Endodermal cell (in vitro differentiated cells): ENCODE measurements at regions not wholly inside any gene's neighbourhood (a gene's known extent, or its start where the extent isn't known, plus 50 kb on each side); places are given as distances from the start of the nearest gene placed in this dataset.

Source experiments
- DNase-seq: peaks from one replicate; pipeline ENCODE4 v3.0.0-alpha.2; 2017
- H3K27ac ChIP-seq: 2 replicates; pipeline ENCODE4 v1.5.1; 2013; ENCODE audit warnings: mild to moderate bottlenecking, low read depth, low read length, moderate library complexity
- H3K27me3 ChIP-seq: 2 replicates; pipeline ENCODE4 v1.6.1; 2013; ENCODE audit warnings: mild to moderate bottlenecking, low read length, moderate library complexity; ENCODE audit not compliant: insufficient read depth, control insufficient read depth, poor library complexity, severe bottlenecking
- H3K36me3 ChIP-seq: 2 replicates; pipeline ENCODE4 v1.7.0; 2013; ENCODE audit warnings: mild to moderate bottlenecking, low read length, moderate library complexity; ENCODE audit not compliant: control insufficient read depth, insufficient read depth
- H3K4me1 ChIP-seq: one replicate; pipeline ENCODE4 v1.7.0; 2013; ENCODE audit warnings: low read length; ENCODE audit not compliant: control insufficient read depth, insufficient read depth
- H3K4me3 ChIP-seq: 2 replicates; pipeline ENCODE4 v1.5.1; 2013; ENCODE audit warnings: mild to moderate bottlenecking, low read length, moderate library complexity
- H3K9ac ChIP-seq: 2 replicates; pipeline ENCODE4 v1.6.1; 2013; ENCODE audit warnings: mild to moderate bottlenecking, low read length, moderate library complexity; ENCODE audit not compliant: poor library complexity, severe bottlenecking; ENCODE audit errors: extremely low read depth
- H3K9me3 ChIP-seq: 2 replicates; pipeline ENCODE4 v1.6.1; 2013; ENCODE audit warnings: mild to moderate bottlenecking, low read length, moderate library complexity; ENCODE audit not compliant: control insufficient read depth
- H3K27ac Mint-ChIP-seq: 2 replicates; pipeline ENCODE4 v1.8.0; 2020; ENCODE audit warnings: mixed read lengths
- H3K27me3 Mint-ChIP-seq: 2 replicates; pipeline ENCODE4 v1.8.0; 2021; ENCODE audit warnings: mild to moderate bottlenecking, mixed read lengths; ENCODE audit not compliant: insufficient read depth
- H3K36me3 Mint-ChIP-seq: 2 replicates; pipeline ENCODE4 v1.8.0; 2020; ENCODE audit warnings: low read depth, mixed read lengths
- H3K4me1 Mint-ChIP-seq: 2 replicates; pipeline ENCODE4 v1.8.0; 2020; ENCODE audit warnings: mixed read lengths
- H3K4me3 Mint-ChIP-seq: 2 replicates; pipeline ENCODE4 v1.8.0; 2020; ENCODE audit warnings: mild to moderate bottlenecking, moderate library complexity, mixed read lengths
- H3K9me3 Mint-ChIP-seq: 2 replicates; pipeline ENCODE4 v1.8.0; 2020; ENCODE audit warnings: mild to moderate bottlenecking, mixed read lengths
- CTCF ChIP-seq: fragments of 200-600 bp; sonication (generic); conservative IDR thresholded peaks from 2 replicates; pipeline ENCODE4 v1.5.0; 2021; ENCODE audit warnings: antibody characterized with exemption, mild to moderate bottlenecking
- WGBS, 2 experiments: methylation state at CpG; one replicate each; pipeline versions ENCODE4 v1.1.5 to v1.1.7; 2013; ENCODE audit warnings: missing lambda C conversion rate in 2 of 2, mixed read lengths in 1 of 2; ENCODE audit not compliant: insufficient coverage in 1 of 2, insufficient read length in 1 of 2; 5-methylcytosine and 5-hydroxymethylcytosine counted together

DNA sequence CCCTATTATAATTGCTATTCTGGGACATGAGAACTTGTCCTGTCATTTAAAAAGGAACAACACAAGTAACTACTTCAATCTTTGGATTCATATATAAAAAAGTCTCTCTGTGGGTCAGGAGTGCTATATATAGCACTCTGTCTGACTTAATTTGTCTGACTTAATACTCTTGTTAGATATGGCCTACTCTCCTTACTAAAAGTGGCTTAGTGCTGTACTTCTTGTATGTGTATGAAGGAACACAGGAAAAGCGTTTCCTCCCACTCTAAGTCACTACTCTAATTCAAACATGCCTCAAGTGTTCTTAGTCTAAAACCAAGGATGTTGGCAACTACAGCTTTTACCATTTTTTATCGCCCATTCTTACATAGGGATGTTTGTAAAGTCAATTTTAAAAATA, 255.2 kb upstream of the ROBO1 start:
- Mint-ChIP-seq H3K36me3 (no peaks in the 10 kb centered on the region), H3K4me3 (no peak overlapping the region), H3K27ac (no peak overlapping the region), H3K27me3 (no peaks in the 10 kb centered on the region), H3K4me1 (no peaks in the 10 kb centered on the region), H3K9me3 (no peaks in the 10 kb centered on the region)
- Histone ChIP-seq H3K27ac (no peak overlapping the region), H3K27me3 (no peaks in the 10 kb centered on the region), H3K4me3 (no peak overlapping the region), H3K36me3 (no peaks in the 10 kb centered on the region), H3K9ac (no peak overlapping the region), H3K9me3 (no peaks in the 10 kb centered on the region), H3K4me1 (no peaks in the 10 kb centered on the region)
- WGBS, 2 experiments = 100% methylated on average over 1 of the region's 2 CpGs; no CpG with 5 or more reads in 1 of the 2 experiments
- DNase-seq = no peak
- TF ChIP-seq CTCF = no peak

GRCh38 chr3:80018375-80018774, 250.6 kb upstream of the ROBO1 start:
- Mint-ChIP-seq H3K4me3 (no peak overlapping the region), H3K36me3 (no peaks in the 10 kb centered on the region), H3K9me3 (no peaks in the 10 kb centered on the region), H3K27me3 (no peaks in the 10 kb centered on the region), H3K4me1 (no peaks in the 10 kb centered on the region), H3K27ac (no peak overlapping the region)
- Histone ChIP-seq H3K9ac (no peak overlapping the region), H3K27me3 (no peaks in the 10 kb centered on the region), H3K9me3 (no peaks in the 10 kb centered on the region), H3K27ac (no peak overlapping the region), H3K4me3 (no peak overlapping the region), H3K36me3 (no peaks in the 10 kb centered on the region), H3K4me1 (no peaks in the 10 kb centered on the region)
- no peak for DNase-seq
- TF ChIP-seq CTCF = no peak

GRCh38 chr3:80017369-80017768, 249.6 kb upstream of the ROBO1 start:
- H3K27ac Mint-ChIP-seq = no peak overlapping the region

More at GRCh38 chr3:80017369-80017768, 249.6 kb upstream of the ROBO1 start:
- H3K36me3 Mint-ChIP-seq = no peaks in the 10 kb centered on the region
- Histone ChIP-seq H3K9ac (no peak overlapping the region), H3K4me3 (no peak overlapping the region), H3K27me3 (no peaks in the 10 kb centered on the region), H3K27ac (no peak overlapping the region), H3K36me3 (no peaks in the 10 kb centered on the region), H3K9me3 (no peaks in the 10 kb centered on the region), H3K4me1 (no peaks in the 10 kb centered on the region)
- 100% methylated on average over 2 of the region's 2 CpGs; no CpG with 5 or more reads in 1 of the 2 experiments for WGBS, 2 experiments
- no peak overlapping the region for H3K4me3 Mint-ChIP-seq
- DNase-seq = no peak
- no peaks in the 10 kb centered on the region for H3K9me3 Mint-ChIP-seq
- H3K27me3 Mint-ChIP-seq = no peaks in the 10 kb centered on the region
- no peak for TF ChIP-seq CTCF
- H3K4me1 Mint-ChIP-seq = no peaks in the 10 kb centered on the region
